ENCODE measurements at regions not wholly inside any gene's neighbourhood (a gene's known extent, or its start where the extent isn't known, plus 50 kb on each side); places are given as distances from the start of the nearest gene placed in this dataset.

DNA sequence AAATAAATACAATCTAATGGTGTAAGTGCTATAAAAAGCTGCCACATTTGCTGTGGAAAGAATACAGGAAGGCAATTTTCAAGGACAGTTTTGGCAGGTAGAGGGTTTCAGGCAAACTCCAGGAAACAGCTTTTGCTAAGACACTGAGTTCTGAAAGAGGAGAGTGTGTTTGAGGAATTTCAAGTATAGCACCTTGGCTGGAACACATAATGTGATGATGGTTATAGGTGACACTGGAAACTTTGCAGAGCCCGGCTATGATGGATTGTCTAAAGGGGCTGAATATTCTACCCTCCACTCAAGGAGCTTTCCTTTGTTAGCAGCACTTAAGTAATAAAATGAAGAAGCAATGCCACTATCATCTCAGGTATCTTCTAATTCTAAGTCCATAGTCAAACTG, 209.4 kb upstream of the TGFBR2 start:
- TF ChIP-seq, protein P1, sequence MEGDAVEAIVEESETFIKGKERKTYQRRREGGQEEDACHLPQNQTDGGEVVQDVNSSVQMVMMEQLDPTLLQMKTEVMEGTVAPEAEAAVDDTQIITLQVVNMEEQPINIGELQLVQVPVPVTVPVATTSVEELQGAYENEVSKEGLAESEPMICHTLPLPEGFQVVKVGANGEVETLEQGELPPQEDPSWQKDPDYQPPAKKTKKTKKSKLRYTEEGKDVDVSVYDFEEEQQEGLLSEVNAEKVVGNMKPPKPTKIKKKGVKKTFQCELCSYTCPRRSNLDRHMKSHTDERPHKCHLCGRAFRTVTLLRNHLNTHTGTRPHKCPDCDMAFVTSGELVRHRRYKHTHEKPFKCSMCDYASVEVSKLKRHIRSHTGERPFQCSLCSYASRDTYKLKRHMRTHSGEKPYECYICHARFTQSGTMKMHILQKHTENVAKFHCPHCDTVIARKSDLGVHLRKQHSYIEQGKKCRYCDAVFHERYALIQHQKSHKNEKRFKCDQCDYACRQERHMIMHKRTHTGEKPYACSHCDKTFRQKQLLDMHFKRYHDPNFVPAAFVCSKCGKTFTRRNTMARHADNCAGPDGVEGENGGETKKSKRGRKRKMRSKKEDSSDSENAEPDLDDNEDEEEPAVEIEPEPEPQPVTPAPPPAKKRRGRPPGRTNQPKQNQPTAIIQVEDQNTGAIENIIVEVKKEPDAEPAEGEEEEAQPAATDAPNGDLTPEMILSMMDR (IDR thresholded peaks at IDR 0.05), result no peak
- TF ChIP-seq REST (IDR thresholded peaks at IDR 0.05; ENCODE audit: insufficient read depth in 1 of 2, low read depth in 2 of 2, low read length in 1 of 2), result no peak

All from Panc1 (cell line).